HCT116 (cell line): ENCODE measurements at regions not wholly inside any gene's neighbourhood (a gene's known extent, or its start where the extent isn't known, plus 50 kb on each side); places are given as distances from the start of the nearest gene placed in this dataset.

Source experiments
- ATAC-seq: fragments of 200-7000 bp; cut with Tn5 transposase; 2 replicates; pipeline ENCODE4 v1.9.1; 2020; ENCODE audit warnings: mild to moderate bottlenecking, moderate library complexity
- BruUV-seq: library from RNA; stranded (reverse); fragments of 400-500 nt; replicated peaks from 2 replicates; lab custom pipeline; 2021; lab: Mats Ljungman, UMichigan
- CTCF ChIA-PET: fragments of 300-600 bp; sonication (Branson Sonifier 250); formaldehyde crosslinking; loops from one replicate; lab custom pipeline; 2021; ENCODE audit warnings: antibody characterized with exemption; lab: Charles Lee
- POLR2A ChIA-PET: fragments of 300-600, 350-600 bp; sonication (Branson Sonifier 250); formaldehyde crosslinking; loops from one replicate; lab custom pipeline; 2021; ENCODE audit warnings: antibody characterized with exemption; lab: Charles Lee
- RAD21 ChIA-PET, 2 experiments: fragments of 300-600 bp; sonication (Branson Sonifier 250); formaldehyde crosslinking; loops; one replicate each; lab custom pipeline; 2023; ENCODE audit warnings: low total read pairs in 2 of 2; ENCODE audit not compliant: uncharacterized antibody in 2 of 2, unreplicated experiment in 2 of 2, low non-redundant PET in 1 of 2; lab: Charles Lee
- DNase-seq: peaks from one replicate; pipeline ENCODE4 v3.0.0-alpha.2; 2010; ENCODE audit warnings: low read depth, low spot score
- H2AFZ ChIP-seq: fragments of 200-600 bp; shearing (Covaris generic), sonication (generic); 2 replicates; pipeline ENCODE4 v1.6.1; 2017; ENCODE audit warnings: low read depth, mixed run types, mixed read lengths, antibody characterized with exemption, low read length; ENCODE audit not compliant: poor library complexity, severe bottlenecking
- H3K27ac ChIP-seq: 2 replicates; pipeline ENCODE4 v1.5.1; 2012; ENCODE audit warnings: low read depth, low read length
- H3K27me3 ChIP-seq: fragments of 200-600 bp; sonication (generic); 2 replicates; pipeline ENCODE4 v1.6.1; 2016; ENCODE audit warnings: mixed run types, low read length, mixed read lengths; ENCODE audit not compliant: insufficient read depth
- H3K36me3 ChIP-seq, 2 experiments: fragments of 200-500 bp in 1 of 2; fragments of 200-600 bp in 1 of 2; sonication (Bioruptor generic) in 1 of 2; sonication (generic) in 1 of 2; 2 replicates each; pipeline versions ENCODE4 v1.5.1 to v1.6.1; 2014 to 2016; ENCODE audit warnings: low read length in 2 of 2, inconsistent platforms in 1 of 2, mixed read lengths in 1 of 2, mixed run types in 1 of 2; ENCODE audit not compliant: insufficient read depth in 2 of 2, control insufficient read depth in 1 of 2
- H3K4me1 ChIP-seq, 2 experiments: fragments of 200-600 bp in 1 of 2; sonication (generic) in 1 of 2; 2 replicates each; pipeline versions ENCODE4 v1.5.1 to v1.6.1; 2012 to 2017; ENCODE audit warnings: low read length in 2 of 2, inconsistent platforms in 1 of 2, mild to moderate bottlenecking in 1 of 2, mixed read lengths in 1 of 2, mixed run types in 1 of 2, moderate library complexity in 1 of 2; ENCODE audit not compliant: insufficient read depth in 2 of 2, control insufficient read depth in 1 of 2
- H3K4me2 ChIP-seq: fragments of 200-600 bp; sonication (generic); 2 replicates; pipeline ENCODE4 v1.6.1; 2017; ENCODE audit warnings: mixed run types, low read length, mixed read lengths
- H3K4me3 ChIP-seq, 2 experiments: fragments of 200-600 bp in 1 of 2; sonication (generic) in 1 of 2; replicated peaks in 1 of 2; 2 replicates each; pipeline ENCODE4 v1.5.1; 2011 to 2016; ENCODE audit warnings: low read length in 2 of 2, control low read depth in 1 of 2, low read depth in 1 of 2, mild to moderate bottlenecking in 1 of 2, mixed read lengths in 1 of 2, mixed run types in 1 of 2
- H3K79me2 ChIP-seq: fragments of 200-600 bp; sonication (generic); 2 replicates; pipeline ENCODE4 v1.6.1; 2017; ENCODE audit warnings: mild to moderate bottlenecking, mixed run types, low read length, moderate library complexity, mixed read lengths; ENCODE audit not compliant: insufficient read depth
- H3K9ac ChIP-seq: fragments of 200-600 bp; sonication (generic); 2 replicates; pipeline ENCODE4 v1.6.1; 2016; ENCODE audit warnings: low read length, mixed read lengths
- H3K9me2 ChIP-seq: fragments of 200-600 bp; sonication (generic), shearing (Covaris generic); 2 replicates; pipeline ENCODE4 v1.6.1; 2017; ENCODE audit warnings: mixed run types, mild to moderate bottlenecking, moderate library complexity; ENCODE audit not compliant: insufficient read depth
- H3K9me3 ChIP-seq, 2 experiments: fragments of 200-500 bp in 1 of 2; fragments of 200-600 bp in 1 of 2; sonication (Bioruptor generic) in 1 of 2; sonication (generic) in 1 of 2; 2 replicates each; pipeline ENCODE4 v1.6.1; 2014 to 2017; ENCODE audit warnings: low read length in 2 of 2, mixed read lengths in 2 of 2, inconsistent platforms in 1 of 2, low read depth in 1 of 2, mild to moderate bottlenecking in 1 of 2, mixed run types in 1 of 2, moderate library complexity in 1 of 2; ENCODE audit not compliant: control insufficient read depth in 1 of 2, insufficient read depth in 1 of 2
- H4K20me1 ChIP-seq: fragments of 200-600 bp; sonication (generic), shearing (Covaris generic); 2 replicates; pipeline ENCODE4 v1.6.1; 2017; ENCODE audit warnings: mixed run types, mild to moderate bottlenecking, moderate library complexity; ENCODE audit not compliant: insufficient read depth
- CBX3 ChIP-seq: IDR thresholded peaks from 2 replicates; pipeline ENCODE4 v1.6.1; 2012; ENCODE audit warnings: low read depth
- CEBPB ChIP-seq: IDR thresholded peaks from 2 replicates; pipeline ENCODE4 v1.6.1; 2012; ENCODE audit warnings: low read depth
- CTCF ChIP-seq, 3 experiments: fragments of 200-600 bp in 1 of 3; sonication (generic) in 1 of 3; IDR thresholded peaks in 2 of 3; conservative IDR thresholded peaks in 1 of 3; 2 replicates each; pipeline ENCODE4 v1.5.1; 2012 to 2017; ENCODE audit warnings: low read depth in 2 of 3, low read length in 2 of 3, antibody characterized with exemption in 1 of 3, borderline replicate concordance in 1 of 3, control low read depth in 1 of 3, mild to moderate bottlenecking in 1 of 3, mixed read lengths in 1 of 3, mixed run types in 1 of 3, moderate library complexity in 1 of 3; ENCODE audit not compliant: insufficient read depth in 1 of 3
- EGR1 ChIP-seq: IDR thresholded peaks from 2 replicates; pipeline ENCODE4 v1.6.1; 2012; ENCODE audit warnings: low read depth
- ELF1 ChIP-seq: IDR thresholded peaks from 2 replicates; pipeline ENCODE4 v1.6.1; 2012; ENCODE audit warnings: low read depth, borderline replicate concordance
- EZH2 ChIP-seq: fragments of 200-600 bp; sonication (generic); IDR thresholded peaks from 2 replicates; pipeline ENCODE4 v1.6.1; 2017; ENCODE audit warnings: antibody characterized with exemption, mixed run types
- EZH2phosphoT487 ChIP-seq: fragments of 200-600 bp; IDR thresholded peaks from 2 replicates; pipeline ENCODE4 v1.6.1; 2018; ENCODE audit warnings: antibody characterized with exemption, borderline replicate concordance
- JUND ChIP-seq: IDR thresholded peaks from 2 replicates; pipeline ENCODE4 v1.6.1; 2012
- MAX ChIP-seq: IDR thresholded peaks from 2 replicates; pipeline ENCODE4 v1.6.1; 2012
- POLR2A ChIP-seq: IDR thresholded peaks from 2 replicates; pipeline ENCODE4 v1.7.0; 2011; ENCODE audit warnings: borderline replicate concordance; ENCODE audit not compliant: insufficient read depth, insufficient read length; ENCODE audit errors: extremely low read depth
- POLR2AphosphoS5 ChIP-seq: IDR thresholded peaks from 2 replicates; pipeline ENCODE4 v1.6.1; 2011; ENCODE audit warnings: mild to moderate bottlenecking, low read depth, low read length, moderate library complexity
- RAD21 ChIP-seq: IDR thresholded peaks from 2 replicates; pipeline ENCODE4 v1.6.1; 2012; ENCODE audit warnings: low read depth, mild to moderate bottlenecking
- SIN3A ChIP-seq: IDR thresholded peaks from 2 replicates; pipeline ENCODE4 v1.6.1; 2012; ENCODE audit warnings: low read depth
- SP1 ChIP-seq: IDR thresholded peaks from 2 replicates; pipeline ENCODE4 v1.6.1; 2012; ENCODE audit warnings: low read depth
- SRF ChIP-seq: IDR thresholded peaks from 2 replicates; pipeline ENCODE4 v1.6.1; 2012; ENCODE audit warnings: low read depth
- TCF7L2 ChIP-seq: IDR thresholded peaks from 2 replicates; pipeline ENCODE4 v1.7.0; 2011; ENCODE audit warnings: borderline replicate concordance, inconsistent platforms; ENCODE audit not compliant: insufficient read depth, insufficient read length; ENCODE audit errors: extremely low read depth
- ZFX ChIP-seq: fragments of 450-650 bp; IDR thresholded peaks from 2 replicates; pipeline ENCODE4 v1.6.1; 2017
- ZNF274 ChIP-seq: fragments of 200-500 bp; sonication (Bioruptor generic); IDR thresholded peaks from 2 replicates; pipeline ENCODE4 v1.6.1; 2014; ENCODE audit warnings: mild to moderate bottlenecking, low read depth, low read length, inconsistent platforms
- intact Hi-C: fragments of 100-400 bp; cut with micrococcal nuclease; formaldehyde crosslinking; loops from 2 replicates; pipeline ENCODE4 v1.10.0; 2022

GRCh38 chr10:62671104-62671503, 133.4 kb upstream of the ADO start:
- CTCF ChIA-PET = no interaction called here
- Histone ChIP-seq H2AFZ (no peak overlapping the region), H3K27ac (no peak overlapping the region), H3K9me3 (no peaks in the 10 kb centered on the region), H3K9me2 (no peaks in the 10 kb centered on the region), H3K4me3 (no peak overlapping the region), H3K36me3 (no peaks in the 10 kb centered on the region), H3K4me2 (no peak overlapping the region), H3K79me2 (no peaks in the 10 kb centered on the region), H3K27me3 (no peaks in the 10 kb centered on the region), H3K4me1 (no peaks in the 10 kb centered on the region), H3K9ac (no peak overlapping the region), H4K20me1 (no peaks in the 10 kb centered on the region)
- intact Hi-C loops = no loop called here
- DNase-seq (no peak), ATAC-seq (no peak)
- RAD21 ChIA-PET = no interaction called here
- POLR2A ChIA-PET = no interaction called here
- no TSS peak for BruUV-seq
- TF ChIP-seq ELF1 (no peak), TCF7L2 (no peak), EGR1 (no peak), CBX3 (no peak), ZFX (no peak), CTCF (IDR thresholded peaks at IDR 0.05 in 2 of 3, conservative IDR thresholded peaks at IDR 0.05 in 1 of 3; ENCODE audit: borderline replicate concordance in 1 of 3, insufficient read depth in 1 of 3, low read depth in 2 of 3, low read length in 2 of 3) (no peak), CEBPB (no peak), EZH2 (no peak), JUND (no peak), RAD21 (no peak), SRF (no peak), POLR2AphosphoS5 (no peak), MAX (no peak), POLR2A (no peak), EZH2phosphoT487 (no peak), SIN3A (no peak), ZNF274 (no peak), SP1 (no peak)
